B cell (primary cell): ENCODE measurements at regions not wholly inside any gene's neighbourhood (a gene's known extent, or its start where the extent isn't known, plus 50 kb on each side); places are given as distances from the start of the nearest gene placed in this dataset.

Experiments used
- ATAC-seq: fragments of 200-7000 bp; cut with Tn5 transposase; one replicate; pipeline ENCODE4 v1.10.0; 2021; ENCODE audit warnings: low read depth, mild to moderate bottlenecking, moderate number of reproducible peaks, moderate library complexity
- CTCF ChIA-PET: fragments of 350-600 bp; sonication (Branson Sonifier 250); formaldehyde crosslinking; loops from one replicate; lab custom pipeline; 2021; ENCODE audit warnings: antibody characterized with exemption, inconsistent platforms; lab: Charles Lee
- POLR2A ChIA-PET: fragments of 350-600 bp; sonication (Branson Sonifier 250); formaldehyde crosslinking; loops from one replicate; lab custom pipeline; 2021; ENCODE audit warnings: antibody characterized with exemption; lab: Charles Lee
- DNase-seq: peaks from one replicate; pipeline ENCODE4 v3.0.0; 2013
- H2AFZ ChIP-seq: 2 replicates; pipeline ENCODE4 v1.6.1; 2012; ENCODE audit warnings: mild to moderate bottlenecking, low read depth, low read length; ENCODE audit not compliant: insufficient read depth, poor library complexity, severe bottlenecking
- H3K27ac ChIP-seq, 2 donors: 1 replicate in 1 of 2; 2 replicates in 1 of 2; pipeline ENCODE4 v1.5.1; 2012 to 2013; ENCODE audit warnings: low read length in 2 of 2, mild to moderate bottlenecking in 2 of 2, moderate library complexity in 1 of 2
- H3K27me3 ChIP-seq, 4 experiments: fragments of 200-600 bp in 1 of 4; sonication (generic) in 1 of 4; replicated peaks in 1 of 4; 1 replicate in 2 of 4; 2 replicates in 2 of 4; pipeline versions ENCODE4 v1.6.1 to v1.7.0; 2013 to 2016; ENCODE audit warnings: low read length in 3 of 4, mild to moderate bottlenecking in 2 of 4, mixed read lengths in 1 of 4, moderate library complexity in 1 of 4; ENCODE audit not compliant: insufficient read depth in 4 of 4, control insufficient read depth in 3 of 4; ENCODE audit errors: control extremely low read depth in 1 of 4
- H3K36me3 ChIP-seq, 2 experiments: replicated peaks in 1 of 2; 1 replicate in 1 of 2; 2 replicates in 1 of 2; pipeline versions ENCODE4 v1.6.1 to v1.7.1; 2013; ENCODE audit warnings: low read length in 1 of 2; ENCODE audit not compliant: insufficient read depth in 2 of 2, control insufficient read depth in 1 of 2; ENCODE audit errors: control extremely low read depth in 1 of 2, extremely low read depth in 1 of 2
- H3K4me1 ChIP-seq, 2 donors: fragments of 200-600 bp in 1 of 2; sonication (generic) in 1 of 2; 1 replicate in 1 of 2; 2 replicates in 1 of 2; pipeline versions ENCODE4 v1.5.1 to v1.6.1; 2013 to 2017; ENCODE audit warnings: low read length in 2 of 2; ENCODE audit not compliant: control insufficient read depth in 2 of 2, insufficient read depth in 2 of 2
- H3K4me2 ChIP-seq: replicated peaks from 2 replicates; pipeline ENCODE3; 2012; ENCODE audit warnings: mild to moderate bottlenecking, low read depth, low read length; ENCODE audit not compliant: poor library complexity, severe bottlenecking
- H3K4me3 ChIP-seq, 5 experiments: fragments of 200-600 bp in 1 of 5; sonication (generic) in 1 of 5; 1 replicate in 3 of 5; 2 replicates in 2 of 5; pipeline versions ENCODE4 v1.5.1 to v1.7.0; 2011 to 2016; ENCODE audit warnings: low read length in 4 of 5, mild to moderate bottlenecking in 4 of 5, low read depth in 2 of 5, control low read depth in 1 of 5, moderate library complexity in 1 of 5; ENCODE audit not compliant: insufficient read depth in 1 of 5; ENCODE audit errors: control extremely low read depth in 1 of 5, extremely low read depth in 1 of 5
- H3K79me2 ChIP-seq: fragments of 200-600 bp; sonication (generic); one replicate; pipeline ENCODE4 v1.6.0; 2016; ENCODE audit warnings: low read length; ENCODE audit not compliant: control insufficient read depth, insufficient read depth
- H3K9ac ChIP-seq: fragments of 200-600 bp; sonication (generic); 2 replicates; pipeline ENCODE4 v1.6.1; 2017; ENCODE audit warnings: mild to moderate bottlenecking, low read length, moderate library complexity
- H3K9me3 ChIP-seq, 3 donors: one replicate each; pipeline versions ENCODE4 v1.6.1 to v1.7.1; 2013; ENCODE audit warnings: low read length in 2 of 3; ENCODE audit not compliant: control insufficient read depth in 2 of 3, insufficient read depth in 1 of 3; ENCODE audit errors: control extremely low read depth in 1 of 3
- H4K20me1 ChIP-seq: 2 replicates; pipeline ENCODE4 v1.6.0; 2012; ENCODE audit warnings: mild to moderate bottlenecking, low read length; ENCODE audit not compliant: insufficient read depth, control insufficient read depth, poor library complexity, severe bottlenecking
- H3K27ac Mint-ChIP-seq: one replicate; pipeline ENCODE4 v1.8.0; 2021; ENCODE audit warnings: mixed read lengths
- H3K27me3 Mint-ChIP-seq: one replicate; pipeline ENCODE4 v1.8.0; 2021; ENCODE audit warnings: mixed read lengths
- H3K4me1 Mint-ChIP-seq: one replicate; pipeline ENCODE4 v1.8.0; 2021; ENCODE audit warnings: mixed read lengths
- H3K4me3 Mint-ChIP-seq: one replicate; pipeline ENCODE4 v1.8.0; 2021; ENCODE audit warnings: mixed read lengths
- H3K9me3 Mint-ChIP-seq: one replicate; pipeline ENCODE4 v1.8.0; 2022; ENCODE audit warnings: mixed read lengths; ENCODE audit not compliant: insufficient read depth
- CTCF ChIP-seq: fragments of 200-600 bp; IDR thresholded peaks from one replicate; pipeline ENCODE4 v1.8.0; 2022; ENCODE audit warnings: antibody characterized with exemption, mild to moderate bottlenecking
- EZH2 ChIP-seq: IDR thresholded peaks from 2 replicates; pipeline ENCODE4 v1.6.1; 2012; ENCODE audit warnings: borderline replicate concordance, low read depth, mild to moderate bottlenecking, moderate library complexity, low read length; ENCODE audit not compliant: insufficient read depth, poor library complexity, severe bottlenecking
- WGBS: methylation state at CpG from one replicate; pipeline ENCODE4 v1.1.5; 2013; ENCODE audit warnings: missing lambda C conversion rate; ENCODE audit not compliant: insufficient coverage; 5-methylcytosine and 5-hydroxymethylcytosine counted together
- intact Hi-C: fragments of 100-400 bp; cut with micrococcal nuclease; formaldehyde crosslinking; loops from one replicate; pipeline ENCODE4 v1.10.0; 2022

- WGBS = 100% methylated on average over 1 of the region's 3 CpGs
- DNase-seq (no peak), ATAC-seq (no peak)
- Histone ChIP-seq H3K27ac (no peak overlapping the region), H3K9ac (no peak overlapping the region), H3K4me3 (no peak overlapping the region), H4K20me1 (no peaks in the 10 kb centered on the region), H3K36me3 (no peaks in the 10 kb centered on the region), H3K27me3 (no peaks in the 10 kb centered on the region), H3K79me2 (no peaks in the 10 kb centered on the region), H2AFZ (no peak overlapping the region), H3K4me1 (no peaks in the 10 kb centered on the region), H3K4me2 (no peak overlapping the region), H3K9me3 (no peaks in the 10 kb centered on the region)
- TF ChIP-seq EZH2 = no peak
- no peak for TF ChIP-seq CTCF
- intact Hi-C loops = no loop called here
- Mint-ChIP-seq H3K4me1 (no peaks in the 10 kb centered on the region), H3K27me3 (peaks cover 9% of the 10 kb centered on the region), H3K9me3 (no peaks in the 10 kb centered on the region), H3K27ac (no peak overlapping the region), H3K4me3 (no peak overlapping the region)
- ChIA-PET CTCF (no interaction called here), POLR2A (no interaction called here)
Measured at GRCh38 chr18:77666613-77667012, 417.0 kb downstream of the GALR1 start.

- Histone ChIP-seq H3K27me3 (no peaks in the 10 kb centered on the region), H2AFZ (no peak overlapping the region), H3K27ac (no peak overlapping the region), H3K4me1 (no peaks in the 10 kb centered on the region), H3K9me3 (no peaks in the 10 kb centered on the region), H3K9ac (no peak overlapping the region), H4K20me1 (no peaks in the 10 kb centered on the region), H3K36me3 (no peaks in the 10 kb centered on the region), H3K79me2 (no peaks in the 10 kb centered on the region), H3K4me3 (no peak overlapping the region), H3K4me2 (no peak overlapping the region)
- Mint-ChIP-seq H3K4me3 (no peak overlapping the region), H3K9me3 (no peaks in the 10 kb centered on the region), H3K27ac (no peak overlapping the region), H3K4me1 (no peaks in the 10 kb centered on the region), H3K27me3 (peaks cover 6% of the 10 kb centered on the region)
- intact Hi-C loops = no loop called here
- 93% methylated on average over 26 of the region's 26 CpGs for WGBS
- no peak for ATAC-seq
- no peak for TF ChIP-seq EZH2
- TF ChIP-seq CTCF = no peak
- DNase-seq = no peak
- ChIA-PET CTCF (no interaction called here), POLR2A (no interaction called here)
Measured at GRCh38 chr18:77668219-77668618, 418.6 kb downstream of the GALR1 start.
